ENCODE measurements at regions not wholly inside any gene's neighbourhood (a gene's known extent, or its start where the extent isn't known, plus 50 kb on each side); places are given as distances from the start of the nearest gene placed in this dataset.

- TF ChIP-seq CTCF (IDR thresholded peaks at IDR 0.05 in 8 of 11, conservative IDR thresholded peaks at IDR 0.05 in 3 of 11) (no peak), POLR2A (IDR thresholded peaks at IDR 0.05) (no peak), POLR2AphosphoS5 (IDR thresholded peaks at IDR 0.05) (no peak)
These were observed 105.3 kb upstream of the ITGA6 start for GRCh38 chr2:172322049-172322448.

Data from spleen (tissue), 7 donors.